Left lung (tissue), 4 donors: ENCODE measurements at regions not wholly inside any gene's neighbourhood (a gene's known extent, or its start where the extent isn't known, plus 50 kb on each side); places are given as distances from the start of the nearest gene placed in this dataset.

Experiments
- ATAC-seq: fragments of 200-7000 bp; cut with Tn5 transposase; one replicate; pipeline ENCODE4 v1.9.1; 2020; ENCODE audit warnings: moderate library complexity
- DNase-seq, 4 donors: peaks; one replicate each; pipeline ENCODE4 v3.0.0-alpha.2; 2013 to 2020
- H3K27ac ChIP-seq, 2 donors: fragments of 200-600 bp; sonication (generic) in 1 of 2; one replicate each; pipeline versions ENCODE4 v1.5.0 to v1.8.0; 2020 to 2021
- H3K27me3 ChIP-seq, 2 donors: fragments of 200-600 bp; sonication (generic) in 1 of 2; one replicate each; pipeline versions ENCODE4 v1.5.0 to v1.8.0; 2020 to 2021
- H3K36me3 ChIP-seq, 2 donors: fragments of 200-600 bp; sonication (generic) in 1 of 2; one replicate each; pipeline versions ENCODE4 v1.5.0 to v1.8.0; 2020 to 2021
- H3K4me1 ChIP-seq, 2 donors: fragments of 200-600 bp; one replicate each; pipeline ENCODE4 v1.8.0; 2021
- H3K4me3 ChIP-seq, 2 donors: fragments of 200-600 bp; sonication (generic) in 1 of 2; one replicate each; pipeline versions ENCODE4 v1.5.0 to v1.8.0; 2020 to 2021; ENCODE audit warnings: mild to moderate bottlenecking in 1 of 2
- H3K9me3 ChIP-seq, 2 donors: fragments of 200-600 bp; sonication (generic) in 1 of 2; one replicate each; pipeline versions ENCODE4 v1.5.0 to v1.8.0; 2020 to 2021
- intact Hi-C, 2 donors: fragments of 100-400 bp; cut with DNase I; formaldehyde crosslinking; loops; one replicate each; pipeline versions ENCODE4 v1.11.2 to v1.14.2; 2022
- TF ChIP-seq, protein P1 (sequence below), 2 donors: fragments of 200-600 bp; sonication (generic) in 1 of 2; IDR thresholded peaks; one replicate each; pipeline versions ENCODE4 v1.5.0 to v1.8.0; 2021; ENCODE audit warnings: antibody characterized with exemption in 2 of 2
- donor health status: DM: no; HTN: yes; CAD: no.
- donor health status: DM: no; HTN: no; CAD: no.

DNA sequence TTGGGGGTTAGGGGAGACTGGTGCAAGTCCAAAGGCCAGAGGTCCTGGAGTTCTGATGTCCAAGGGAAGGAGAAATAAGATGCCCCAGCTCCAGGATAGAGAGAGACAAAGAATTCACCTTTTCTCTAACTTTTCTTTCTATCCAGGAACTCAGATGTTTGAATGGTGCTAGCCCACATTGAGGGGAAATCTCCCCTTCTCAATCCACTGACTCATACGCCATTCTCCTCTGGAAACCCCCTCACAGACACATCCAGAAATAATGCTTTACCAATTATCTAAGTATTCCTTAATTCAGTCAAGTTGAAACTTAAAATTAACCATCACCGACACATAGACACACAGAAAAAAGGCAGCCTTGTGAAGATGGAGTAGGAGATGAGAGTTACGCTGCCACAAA, 1085.2 kb downstream of the NSUN3 start:
- intact Hi-C loops, result no loop called here
- no peak for ATAC-seq
- no peak overlapping the region for H3K27ac ChIP-seq

DNA sequence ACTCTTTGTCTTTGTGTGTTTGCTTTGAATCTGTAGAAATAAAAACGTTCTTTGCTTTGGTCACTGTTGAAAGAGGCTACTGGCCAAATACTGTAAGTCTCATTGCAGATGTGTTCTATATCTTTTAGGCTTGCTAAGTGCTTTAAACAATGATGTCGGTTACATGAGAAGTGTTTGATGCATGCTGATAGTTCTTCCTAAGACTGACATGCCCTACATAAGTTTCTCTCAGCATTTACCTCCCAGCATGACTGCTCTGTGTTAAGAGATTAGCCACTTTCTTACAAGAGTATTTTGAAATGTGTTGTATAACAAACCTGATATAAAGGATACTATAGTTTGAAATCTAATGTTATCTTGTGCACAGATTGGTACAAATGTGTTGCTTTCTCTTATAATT, 1088.7 kb downstream of the NSUN3 start:
- H3K4me3 ChIP-seq, result no peak overlapping the region
- ATAC-seq (no peak), DNase-seq (no peak)
- H3K27me3 ChIP-seq, result no peaks in the 10 kb centered on the region
- H3K4me1 ChIP-seq, result no peaks in the 10 kb centered on the region
- no peaks in the 10 kb centered on the region for H3K36me3 ChIP-seq
- no peak overlapping the region for H3K27ac ChIP-seq
- TF ChIP-seq, protein P1, sequence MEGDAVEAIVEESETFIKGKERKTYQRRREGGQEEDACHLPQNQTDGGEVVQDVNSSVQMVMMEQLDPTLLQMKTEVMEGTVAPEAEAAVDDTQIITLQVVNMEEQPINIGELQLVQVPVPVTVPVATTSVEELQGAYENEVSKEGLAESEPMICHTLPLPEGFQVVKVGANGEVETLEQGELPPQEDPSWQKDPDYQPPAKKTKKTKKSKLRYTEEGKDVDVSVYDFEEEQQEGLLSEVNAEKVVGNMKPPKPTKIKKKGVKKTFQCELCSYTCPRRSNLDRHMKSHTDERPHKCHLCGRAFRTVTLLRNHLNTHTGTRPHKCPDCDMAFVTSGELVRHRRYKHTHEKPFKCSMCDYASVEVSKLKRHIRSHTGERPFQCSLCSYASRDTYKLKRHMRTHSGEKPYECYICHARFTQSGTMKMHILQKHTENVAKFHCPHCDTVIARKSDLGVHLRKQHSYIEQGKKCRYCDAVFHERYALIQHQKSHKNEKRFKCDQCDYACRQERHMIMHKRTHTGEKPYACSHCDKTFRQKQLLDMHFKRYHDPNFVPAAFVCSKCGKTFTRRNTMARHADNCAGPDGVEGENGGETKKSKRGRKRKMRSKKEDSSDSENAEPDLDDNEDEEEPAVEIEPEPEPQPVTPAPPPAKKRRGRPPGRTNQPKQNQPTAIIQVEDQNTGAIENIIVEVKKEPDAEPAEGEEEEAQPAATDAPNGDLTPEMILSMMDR (IDR thresholded peaks at IDR 0.05), result no peak
- peaks cover 0 to 4% of the 10 kb centered on the region in 2 donors for H3K9me3 ChIP-seq
- intact Hi-C loops, result no loop called here

More for the DNA sequence above, 1085.2 kb downstream of the NSUN3 start:
- Histone ChIP-seq H3K4me3 (no peak overlapping the region), H3K4me1 (no peaks in the 10 kb centered on the region), H3K27me3 (no peaks in the 10 kb centered on the region), H3K9me3 (no peaks in the 10 kb centered on the region), H3K36me3 (no peaks in the 10 kb centered on the region)
- TF ChIP-seq, protein P1 (IDR thresholded peaks at IDR 0.05), result no peak
- no peak for DNase-seq

DNA sequence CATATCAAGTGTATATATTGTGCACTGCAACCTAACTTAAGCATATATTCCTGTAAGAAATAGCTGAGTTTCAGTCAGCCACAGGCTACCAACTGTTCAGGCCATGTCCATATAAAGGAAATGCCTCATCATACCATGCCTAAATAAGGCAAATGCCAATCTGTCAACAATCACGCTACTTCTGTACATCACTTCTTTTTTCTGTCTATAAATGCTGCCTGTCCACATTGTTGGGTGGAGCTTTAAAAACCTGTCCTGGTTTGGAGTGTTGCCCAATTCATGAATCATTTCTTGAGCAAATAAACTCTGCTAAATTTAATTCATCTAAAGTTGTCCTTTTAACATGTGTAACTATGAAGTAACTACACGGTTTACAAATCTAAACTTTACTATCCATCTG, 1091.9 kb downstream of the NSUN3 start:
- H3K27me3 ChIP-seq, result no peaks in the 10 kb centered on the region
- peak; percentile 76 for ATAC-seq
- no peak overlapping the region for H3K4me3 ChIP-seq
- intact Hi-C loops, result no loop called here
- no peak for DNase-seq
- TF ChIP-seq, protein P1 (IDR thresholded peaks at IDR 0.05), result no peak
- H3K36me3 ChIP-seq, result no peaks in the 10 kb centered on the region
- peaks cover 0 to 20% of the 10 kb centered on the region in 2 donors for H3K9me3 ChIP-seq
- no peaks in the 10 kb centered on the region for H3K4me1 ChIP-seq
- H3K27ac ChIP-seq, result no peak overlapping the region

DNA sequence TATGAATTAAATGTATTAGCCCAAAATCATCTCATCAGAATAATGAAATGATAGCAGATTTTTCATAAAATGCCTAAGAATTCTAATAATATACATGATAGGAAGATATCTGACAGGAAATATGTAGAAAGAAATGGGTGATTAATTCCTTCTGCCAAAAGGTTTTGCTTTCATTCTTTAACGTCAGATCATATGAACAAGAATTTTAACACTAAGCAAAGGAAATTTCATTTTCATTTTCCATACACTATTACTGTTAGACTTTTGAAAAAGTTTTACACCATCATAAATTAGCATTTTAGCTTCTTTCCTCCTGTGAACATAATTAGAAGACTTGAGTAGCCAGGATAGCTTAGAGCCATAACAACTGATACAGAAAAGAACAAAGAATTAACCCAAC, 1099.9 kb downstream of the NSUN3 start:
- Histone ChIP-seq H3K4me3 (no peak overlapping the region), H3K36me3 (no peaks in the 10 kb centered on the region), H3K27ac (no peak overlapping the region), H3K9me3 (peaks cover 0 to 10% of the 10 kb centered on the region in 2 donors), H3K27me3 (no peaks in the 10 kb centered on the region), H3K4me1 (no peaks in the 10 kb centered on the region)
- intact Hi-C loops, result no loop called here
- no peak for ATAC-seq
- TF ChIP-seq, protein P1 (IDR thresholded peaks at IDR 0.05), result no peak
- DNase-seq, result no peak

DNA sequence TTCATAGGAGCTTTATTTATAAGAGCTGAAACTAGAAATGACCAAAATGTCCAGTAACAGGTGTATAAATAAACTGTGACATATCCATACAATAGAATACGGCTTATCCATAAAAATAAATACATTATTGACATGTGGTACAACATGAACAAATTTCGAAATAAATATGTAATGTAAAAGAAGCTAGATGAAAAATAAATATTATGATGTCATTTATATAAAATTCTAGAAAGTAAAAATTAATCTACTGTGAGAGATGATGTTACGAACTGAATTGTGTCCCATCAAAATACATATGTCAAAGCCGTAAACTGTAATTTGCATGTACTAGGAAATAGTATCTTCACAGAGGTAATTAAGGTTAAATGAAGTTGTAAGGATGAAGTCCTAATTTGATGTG, 1104.9 kb downstream of the NSUN3 start:
- no peak for ATAC-seq
- TF ChIP-seq, protein P1 (IDR thresholded peaks at IDR 0.05), result no peak

More for the DNA sequence above, 1104.9 kb downstream of the NSUN3 start:
- Histone ChIP-seq H3K36me3 (no peaks in the 10 kb centered on the region), H3K4me1 (no peaks in the 10 kb centered on the region), H3K27ac (no peak overlapping the region), H3K9me3 (no peaks in the 10 kb centered on the region), H3K27me3 (no peaks in the 10 kb centered on the region), H3K4me3 (no peak overlapping the region)
- intact Hi-C loops, result no loop called here
- no peak for DNase-seq
